Panc1 (cell line): ENCODE measurements at regions not wholly inside any gene's neighbourhood (a gene's known extent, or its start where the extent isn't known, plus 50 kb on each side); places are given as distances from the start of the nearest gene placed in this dataset.

Experiments
- ATAC-seq: fragments of 200-7000 bp; cut with Tn5 transposase; 2 replicates; pipeline ENCODE4 v1.9.1; 2020; ENCODE audit warnings: mild to moderate bottlenecking, moderate library complexity
- BruUV-seq: library from RNA; stranded (reverse); fragments of 400-500 nt; replicated peaks from 2 replicates; lab custom pipeline; 2021; lab: Mats Ljungman, UMichigan
- CTCF ChIA-PET: fragments of 300-600 bp; sonication (Branson Sonifier 250); formaldehyde crosslinking; loops from one replicate; lab custom pipeline; 2022; ENCODE audit warnings: antibody characterized with exemption; lab: Charles Lee
- POLR2A ChIA-PET: fragments of 300-600 bp; sonication (Branson Sonifier 250); formaldehyde crosslinking; loops from one replicate; lab custom pipeline; 2022; ENCODE audit warnings: antibody characterized with exemption; lab: Charles Lee
- DNase-seq: peaks from one replicate; pipeline ENCODE4 v3.0.0-alpha.2; 2010; ENCODE audit warnings: low read depth, low spot score
- H3K27ac ChIP-seq: 2 replicates; pipeline ENCODE4 v1.5.1; 2011; ENCODE audit warnings: mild to moderate bottlenecking, low read length, inconsistent platforms
- H3K27me3 ChIP-seq: fragments of 200-500 bp; sonication (Bioruptor generic); 2 replicates; pipeline ENCODE4 v1.6.0; 2014; ENCODE audit warnings: low read length, inconsistent platforms; ENCODE audit not compliant: control insufficient read depth, insufficient read depth
- H3K36me3 ChIP-seq: fragments of 200-500 bp; sonication (Bioruptor generic); 2 replicates; pipeline ENCODE4 v1.5.1; 2014; ENCODE audit warnings: inconsistent platforms, mild to moderate bottlenecking, low read length, moderate library complexity; ENCODE audit not compliant: control insufficient read depth, insufficient read depth
- H3K4me1 ChIP-seq: 2 replicates; pipeline ENCODE4 v1.5.1; 2011; ENCODE audit warnings: inconsistent platforms, mild to moderate bottlenecking, low read length, moderate library complexity; ENCODE audit not compliant: control insufficient read depth, insufficient read depth
- H3K4me3 ChIP-seq, 2 experiments: 2 replicates each; pipeline ENCODE4 v1.5.1; 2011 to 2012; ENCODE audit warnings: low read depth in 2 of 2, low read length in 2 of 2, mild to moderate bottlenecking in 2 of 2, inconsistent platforms in 1 of 2, moderate library complexity in 1 of 2
- H3K9me3 ChIP-seq: fragments of 200-500 bp; sonication (Bioruptor generic); 2 replicates; pipeline ENCODE4 v1.5.1; 2014; ENCODE audit warnings: low read depth, mild to moderate bottlenecking, inconsistent platforms, low read length, moderate library complexity; ENCODE audit not compliant: control insufficient read depth, insufficient read depth
- POLR2AphosphoS5 ChIP-seq: IDR thresholded peaks from 2 replicates; pipeline ENCODE4 v1.6.1; 2012; ENCODE audit warnings: mild to moderate bottlenecking, low read depth, low read length, moderate library complexity
- SIN3A ChIP-seq: IDR thresholded peaks from 2 replicates; pipeline ENCODE4 v1.6.1; 2012; ENCODE audit warnings: low read depth, mild to moderate bottlenecking, low read length, moderate library complexity, borderline replicate concordance; ENCODE audit not compliant: insufficient read depth
- TCF7L2 ChIP-seq: IDR thresholded peaks from 2 replicates; pipeline ENCODE4 v1.6.1; 2011; ENCODE audit warnings: mild to moderate bottlenecking, low read depth, low read length, inconsistent platforms
- in situ Hi-C: cut with HindIII; loops from 2 replicates; pipeline ENCODE4 v1.10.0; 2016; ENCODE audit warnings: low sequenced_read_pairs, low pct_unique_long_range_greater_than_20kb
- intact Hi-C: fragments of 100-400 bp; cut with micrococcal nuclease; formaldehyde crosslinking; loops from one replicate; pipeline ENCODE4 v1.10.0; 2022; ENCODE audit not compliant: unreplicated experiment
- TF ChIP-seq, protein P1 (sequence below), 2 experiments: IDR thresholded peaks; 2 replicates each; pipeline ENCODE4 v1.6.1; 2011 to 2012; ENCODE audit warnings: low read depth in 2 of 2, control low read depth in 1 of 2, low read length in 1 of 2, mild to moderate bottlenecking in 1 of 2, moderate library complexity in 1 of 2; ENCODE audit not compliant: insufficient read depth in 1 of 2
- TF ChIP-seq, protein P2 (sequence below): fragments of 450-650 bp; IDR thresholded peaks from 2 replicates; pipeline ENCODE4 v1.5.1; 2017; ENCODE audit warnings: mild to moderate bottlenecking

DNA sequence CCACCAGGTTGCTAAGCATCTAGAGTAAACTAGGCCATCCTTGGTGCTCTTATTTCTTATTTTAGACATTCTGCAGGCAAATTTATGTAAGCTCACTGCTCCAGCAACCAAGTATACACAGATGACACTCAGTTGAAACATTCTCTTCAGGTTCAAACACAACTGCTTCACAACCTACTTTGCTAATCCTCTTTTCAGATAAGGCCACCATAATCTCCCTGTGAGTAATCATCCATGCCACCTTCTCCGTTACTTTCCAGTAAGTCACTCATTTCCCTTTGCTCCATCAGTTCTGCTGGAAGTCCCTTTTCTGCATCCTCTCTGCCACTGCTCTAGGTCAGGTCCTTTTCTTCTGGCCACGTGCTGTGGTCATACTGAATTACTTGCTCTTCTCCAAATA, 120.2 kb upstream of the WDFY3 start:
- no peak for TF ChIP-seq TCF7L2
- no peak for TF ChIP-seq SIN3A
- TF ChIP-seq, protein P1, sequence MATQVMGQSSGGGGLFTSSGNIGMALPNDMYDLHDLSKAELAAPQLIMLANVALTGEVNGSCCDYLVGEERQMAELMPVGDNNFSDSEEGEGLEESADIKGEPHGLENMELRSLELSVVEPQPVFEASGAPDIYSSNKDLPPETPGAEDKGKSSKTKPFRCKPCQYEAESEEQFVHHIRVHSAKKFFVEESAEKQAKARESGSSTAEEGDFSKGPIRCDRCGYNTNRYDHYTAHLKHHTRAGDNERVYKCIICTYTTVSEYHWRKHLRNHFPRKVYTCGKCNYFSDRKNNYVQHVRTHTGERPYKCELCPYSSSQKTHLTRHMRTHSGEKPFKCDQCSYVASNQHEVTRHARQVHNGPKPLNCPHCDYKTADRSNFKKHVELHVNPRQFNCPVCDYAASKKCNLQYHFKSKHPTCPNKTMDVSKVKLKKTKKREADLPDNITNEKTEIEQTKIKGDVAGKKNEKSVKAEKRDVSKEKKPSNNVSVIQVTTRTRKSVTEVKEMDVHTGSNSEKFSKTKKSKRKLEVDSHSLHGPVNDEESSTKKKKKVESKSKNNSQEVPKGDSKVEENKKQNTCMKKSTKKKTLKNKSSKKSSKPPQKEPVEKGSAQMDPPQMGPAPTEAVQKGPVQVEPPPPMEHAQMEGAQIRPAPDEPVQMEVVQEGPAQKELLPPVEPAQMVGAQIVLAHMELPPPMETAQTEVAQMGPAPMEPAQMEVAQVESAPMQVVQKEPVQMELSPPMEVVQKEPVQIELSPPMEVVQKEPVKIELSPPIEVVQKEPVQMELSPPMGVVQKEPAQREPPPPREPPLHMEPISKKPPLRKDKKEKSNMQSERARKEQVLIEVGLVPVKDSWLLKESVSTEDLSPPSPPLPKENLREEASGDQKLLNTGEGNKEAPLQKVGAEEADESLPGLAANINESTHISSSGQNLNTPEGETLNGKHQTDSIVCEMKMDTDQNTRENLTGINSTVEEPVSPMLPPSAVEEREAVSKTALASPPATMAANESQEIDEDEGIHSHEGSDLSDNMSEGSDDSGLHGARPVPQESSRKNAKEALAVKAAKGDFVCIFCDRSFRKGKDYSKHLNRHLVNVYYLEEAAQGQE (IDR thresholded peaks at IDR 0.05; ENCODE audit: insufficient read depth in 1 of 2, low read depth in 2 of 2, low read length in 1 of 2) = no peak
- no peak for TF ChIP-seq POLR2AphosphoS5
- TF ChIP-seq, protein P2, sequence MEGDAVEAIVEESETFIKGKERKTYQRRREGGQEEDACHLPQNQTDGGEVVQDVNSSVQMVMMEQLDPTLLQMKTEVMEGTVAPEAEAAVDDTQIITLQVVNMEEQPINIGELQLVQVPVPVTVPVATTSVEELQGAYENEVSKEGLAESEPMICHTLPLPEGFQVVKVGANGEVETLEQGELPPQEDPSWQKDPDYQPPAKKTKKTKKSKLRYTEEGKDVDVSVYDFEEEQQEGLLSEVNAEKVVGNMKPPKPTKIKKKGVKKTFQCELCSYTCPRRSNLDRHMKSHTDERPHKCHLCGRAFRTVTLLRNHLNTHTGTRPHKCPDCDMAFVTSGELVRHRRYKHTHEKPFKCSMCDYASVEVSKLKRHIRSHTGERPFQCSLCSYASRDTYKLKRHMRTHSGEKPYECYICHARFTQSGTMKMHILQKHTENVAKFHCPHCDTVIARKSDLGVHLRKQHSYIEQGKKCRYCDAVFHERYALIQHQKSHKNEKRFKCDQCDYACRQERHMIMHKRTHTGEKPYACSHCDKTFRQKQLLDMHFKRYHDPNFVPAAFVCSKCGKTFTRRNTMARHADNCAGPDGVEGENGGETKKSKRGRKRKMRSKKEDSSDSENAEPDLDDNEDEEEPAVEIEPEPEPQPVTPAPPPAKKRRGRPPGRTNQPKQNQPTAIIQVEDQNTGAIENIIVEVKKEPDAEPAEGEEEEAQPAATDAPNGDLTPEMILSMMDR = no peak
- Histone ChIP-seq H3K4me3 (no peak overlapping the region), H3K27ac (no peak overlapping the region), H3K4me1 (no peaks in the 10 kb centered on the region), H3K9me3 (no peaks in the 10 kb centered on the region), H3K36me3 (no peaks in the 10 kb centered on the region), H3K27me3 (no peaks in the 10 kb centered on the region)
- ATAC-seq = no peak
- no TSS peak for BruUV-seq
- intact Hi-C loops = loop anchor here (10.0 kb wide), 2 partner anchors 658 to 878 kb away; no protein-coding TSS in a partner anchor
- DNase-seq = no peak
- CTCF ChIA-PET = no interaction called here
- POLR2A ChIA-PET = no interaction called here
- in situ Hi-C loops = no loop called here

DNA sequence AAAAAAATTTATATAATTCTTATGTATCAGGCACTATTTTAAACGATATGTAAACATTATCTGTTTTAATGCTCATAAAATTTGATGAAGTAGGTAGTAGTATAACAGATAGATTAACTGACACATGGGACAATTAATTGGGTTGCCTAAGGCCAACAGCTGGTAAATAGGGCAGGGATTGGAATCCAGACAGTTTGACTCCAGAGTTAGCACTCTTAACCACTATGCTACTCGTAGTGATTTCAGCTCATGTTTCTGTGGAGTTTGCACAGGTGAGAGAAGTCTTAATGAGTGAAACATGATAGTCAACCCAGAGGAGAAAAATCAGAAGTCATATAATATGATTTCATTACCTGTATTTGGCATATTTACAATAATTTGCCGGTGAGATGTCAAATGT, 126.0 kb upstream of the WDFY3 start:
- ChIA-PET CTCF (no interaction called here), POLR2A (no interaction called here)
- ATAC-seq (no peak), DNase-seq (no peak)
- H3K9me3 ChIP-seq = no peaks in the 10 kb centered on the region
- no peaks in the 10 kb centered on the region for H3K36me3 ChIP-seq
- H3K27me3 ChIP-seq = no peaks in the 10 kb centered on the region
- no TSS peak for BruUV-seq
- TF ChIP-seq, protein P1 (IDR thresholded peaks at IDR 0.05; ENCODE audit: insufficient read depth in 1 of 2, low read depth in 2 of 2, low read length in 1 of 2) = no peak
- TF ChIP-seq POLR2AphosphoS5 = no peak
- TF ChIP-seq SIN3A = no peak
- TF ChIP-seq, protein P2 = no peak
- TF ChIP-seq TCF7L2 = no peak
- in situ Hi-C loops = no loop called here
- intact Hi-C loops = no loop called here
- H3K4me3 ChIP-seq = no peak overlapping the region
- no peak overlapping the region for H3K27ac ChIP-seq
- H3K4me1 ChIP-seq = no peaks in the 10 kb centered on the region
